Esophagus muscularis mucosa (tissue), 4 donors: ENCODE measurements at regions not wholly inside any gene's neighbourhood (a gene's known extent, or its start where the extent isn't known, plus 50 kb on each side); places are given as distances from the start of the nearest gene placed in this dataset.
"Not testable (repeated sequence)": the region's sequence is repeated elsewhere in the genome, so short reads cannot be mapped to it uniquely, and the experiment has no call there.

Source experiments
- DNase-seq: peaks from one replicate; pipeline ENCODE4 v3.0.0-alpha.2; 2017; ENCODE audit errors: extremely low spot score
- H3K27ac ChIP-seq, 4 donors: fragments of 200-600 bp; sonication (generic); replicated peaks in 1 of 4; 1 replicate in 3 of 4; 2 replicates in 1 of 4; pipeline ENCODE4 v1.5.1; 2016 to 2019; ENCODE audit warnings: mild to moderate bottlenecking in 1 of 4
- H3K27me3 ChIP-seq, 4 donors: fragments of 200-600 bp; sonication (generic); one replicate each; pipeline versions ENCODE4 v1.5.1 to v1.6.0; 2016 to 2019
- H3K36me3 ChIP-seq, 4 donors: fragments of 200-600 bp; sonication (generic); one replicate each; pipeline ENCODE4 v1.5.1; 2016 to 2019
- H3K4me1 ChIP-seq, 4 donors: fragments of 200-600 bp; sonication (generic); one replicate each; pipeline ENCODE4 v1.5.1; 2016 to 2019
- H3K4me3 ChIP-seq, 4 donors: fragments of 200-600 bp; sonication (generic); 1 replicate in 2 of 4; 2 replicates in 2 of 4; pipeline ENCODE4 v1.5.1; 2016 to 2019; ENCODE audit warnings: mild to moderate bottlenecking in 4 of 4, moderate library complexity in 1 of 4
- H3K9me3 ChIP-seq, 4 donors: fragments of 200-600 bp; sonication (generic); 1 replicate in 3 of 4; 2 replicates in 1 of 4; pipeline ENCODE4 v1.5.1; 2016 to 2019
- CTCF ChIP-seq, 3 experiments: fragments of 200-600 bp in 2 of 3; fragments of 450-650 bp in 1 of 3; sonication (generic) in 2 of 3; IDR thresholded peaks; one replicate each; pipeline ENCODE4 v1.5.1; 2017 to 2019; ENCODE audit warnings: antibody characterized with exemption in 3 of 3, mild to moderate bottlenecking in 2 of 3, moderate library complexity in 1 of 3
- EP300 ChIP-seq: sonication (generic); formaldehyde crosslinking; IDR thresholded peaks from one replicate; pipeline ENCODE4 v1.6.1; 2017; ENCODE audit warnings: antibody characterized with exemption
- POLR2A ChIP-seq: fragments of 450-650 bp; IDR thresholded peaks from one replicate; pipeline ENCODE4 v1.6.1; 2017; ENCODE audit warnings: antibody characterized with exemption, moderate library complexity, mild to moderate bottlenecking, low read depth
- POLR2AphosphoS5 ChIP-seq, 2 donors: sonication (generic); formaldehyde crosslinking; IDR thresholded peaks; one replicate each; pipeline ENCODE4 v1.6.1; 2017; ENCODE audit warnings: antibody characterized with exemption in 2 of 2
- WGBS: methylation state at CpG from one replicate; pipeline ENCODE4 v1.1.5; 2018; 5-methylcytosine and 5-hydroxymethylcytosine counted together
- intact Hi-C: fragments of 100-400 bp; cut with DNase I; formaldehyde crosslinking; loops from one replicate; pipeline ENCODE4 v1.15.1; 2023

GRCh38 chr17:22128171-22128570 lies 435.8 kb downstream of the KCNJ18 start:
- Histone ChIP-seq H3K9me3 (no peaks in the 10 kb centered on the region), H3K4me1 (no peaks in the 10 kb centered on the region), H3K27me3 (no peaks in the 10 kb centered on the region), H3K4me3 (no peak overlapping the region), H3K27ac (no peak overlapping the region), H3K36me3 (no peaks in the 10 kb centered on the region)
- WGBS: 79% methylated on average over 1 of the region's 1 CpG
- intact Hi-C loops: no loop called here
- TF ChIP-seq POLR2AphosphoS5 (IDR thresholded peaks at IDR 0.05) (no peak), CTCF (IDR thresholded peaks at IDR 0.05) (no peak), POLR2A (no peak), EP300 (no peak)
- DNase-seq: no peak

- intact Hi-C loops: no loop called here
- no peak overlapping the region for H3K4me3 ChIP-seq
- no peaks in the 10 kb centered on the region for H3K9me3 ChIP-seq
- no peak for DNase-seq
- no peaks in the 10 kb centered on the region for H3K4me1 ChIP-seq
- no peak overlapping the region for H3K27ac ChIP-seq
- no peaks in the 10 kb centered on the region for H3K27me3 ChIP-seq
- no peaks in the 10 kb centered on the region for H3K36me3 ChIP-seq
- 89% methylated on average over 1 of the region's 1 CpG for WGBS
- TF ChIP-seq EP300 (no peak), POLR2AphosphoS5 (IDR thresholded peaks at IDR 0.05) (no peak)
Observed at GRCh38 chr17:22128723-22129122, 436.4 kb downstream of the KCNJ18 start.

GRCh38 chr17:22129920-22130319 lies 437.6 kb downstream of the KCNJ18 start:
- 38% methylated on average over 5 of the region's 5 CpGs for WGBS
- intact Hi-C loops, H3K27me3 ChIP-seq, H3K4me1 ChIP-seq, H3K9me3 ChIP-seq, H3K27ac ChIP-seq, H3K36me3 ChIP-seq, DNase-seq, H3K4me3 ChIP-seq: not testable (repeated sequence)

GRCh38 chr17:22131740-22132139 lies 439.4 kb downstream of the KCNJ18 start:
- H3K9me3 ChIP-seq: no peaks in the 10 kb centered on the region
- H3K36me3 ChIP-seq: no peaks in the 10 kb centered on the region
- intact Hi-C loops: no loop called here
- H3K4me1 ChIP-seq: no peaks in the 10 kb centered on the region
- no peak overlapping the region for H3K4me3 ChIP-seq
- no peak for DNase-seq
- no peaks in the 10 kb centered on the region for H3K27me3 ChIP-seq
- WGBS: 19% methylated on average over 1 of the region's 1 CpG
- H3K27ac ChIP-seq: no peak overlapping the region
- TF ChIP-seq CTCF (IDR thresholded peaks at IDR 0.05): no peak
- TF ChIP-seq EP300: no peak
- no peak for TF ChIP-seq POLR2AphosphoS5 (IDR thresholded peaks at IDR 0.05)
- no peak for TF ChIP-seq POLR2A

GRCh38 chr17:22138861-22139469 lies 446.6 kb downstream of the KCNJ18 start:
- H3K27ac ChIP-seq: no peak overlapping the region
- no peak overlapping the region for H3K4me3 ChIP-seq
- no peak for DNase-seq
- no peaks in the 10 kb centered on the region for H3K9me3 ChIP-seq
- intact Hi-C loops: no loop called here
- no peaks in the 10 kb centered on the region for H3K36me3 ChIP-seq
- no peaks in the 10 kb centered on the region for H3K4me1 ChIP-seq
- TF ChIP-seq CTCF (IDR thresholded peaks at IDR 0.05) (no peak), EP300 (no peak), POLR2AphosphoS5 (IDR thresholded peaks at IDR 0.05) (no peak), POLR2A (no peak)
- H3K27me3 ChIP-seq: no peaks in the 10 kb centered on the region
- 29% methylated on average over 2 of the region's 2 CpGs for WGBS

- Histone ChIP-seq H3K27me3 (no peaks in the 10 kb centered on the region), H3K4me1 (no peaks in the 10 kb centered on the region), H3K27ac (no peak overlapping the region), H3K4me3 (no peak overlapping the region), H3K9me3 (no peaks in the 10 kb centered on the region), H3K36me3 (no peaks in the 10 kb centered on the region)
- TF ChIP-seq CTCF (IDR thresholded peaks at IDR 0.05) (no peak), POLR2AphosphoS5 (IDR thresholded peaks at IDR 0.05) (no peak)
- WGBS: 56% methylated on average over 10 of the region's 10 CpGs
- intact Hi-C loops: no loop called here
- DNase-seq: no peak
Observed at GRCh38 chr17:22142091-22142490, 449.8 kb downstream of the KCNJ18 start.
